HG03045 (cell line): ENCODE measurements at regions not wholly inside any gene's neighbourhood (a gene's known extent, or its start where the extent isn't known, plus 50 kb on each side); places are given as distances from the start of the nearest gene placed in this dataset.
"Not testable (repeated sequence)": the region's sequence is repeated elsewhere in the genome, so short reads cannot be mapped to it uniquely, and the experiment has no call there.

Source experiments
- ATAC-seq: cut with Tn5 transposase; IDR thresholded peaks from one replicate; pipeline ENCODE4 v1.9.1; 2021; ENCODE audit warnings: mild to moderate bottlenecking, moderate library complexity; ENCODE audit not compliant: unreplicated experiment

GRCh38 chr7:4436936-4437335, 245.2 kb upstream of the FOXK1 start:
- ATAC-seq, result no peak

GRCh38 chr7:4437916-4438315, 244.2 kb upstream of the FOXK1 start:
- no peak for ATAC-seq

- ATAC-seq, result no peak
These were observed 243.3 kb upstream of the FOXK1 start for GRCh38 chr7:4438723-4439245.

GRCh38 chr7:4439444-4439843, 242.7 kb upstream of the FOXK1 start:
- ATAC-seq, result no peak

GRCh38 chr7:4444106-4444505, 238.0 kb upstream of the FOXK1 start:
- ATAC-seq, result no peak

GRCh38 chr7:4445777-4446176, 236.3 kb upstream of the FOXK1 start:
- ATAC-seq, result no peak

- ATAC-seq, result no peak
These were observed 232.8 kb upstream of the FOXK1 start for GRCh38 chr7:4449263-4449662.

GRCh38 chr7:4450483-4450882, 231.6 kb upstream of the FOXK1 start:
- no peak for ATAC-seq

GRCh38 chr7:4460597-4460996, 221.5 kb upstream of the FOXK1 start:
- no peak for ATAC-seq

- no peak for ATAC-seq
These were observed 220.6 kb upstream of the FOXK1 start for GRCh38 chr7:4461531-4461930.

- no peak for ATAC-seq
These were observed 213.6 kb upstream of the FOXK1 start for GRCh38 chr7:4468320-4469102.

- ATAC-seq, result no peak
These were observed 211.8 kb upstream of the FOXK1 start for GRCh38 chr7:4470246-4470645.

- ATAC-seq, result no peak
These were observed 209.4 kb upstream of the FOXK1 start for GRCh38 chr7:4472728-4473127.

- no peak for ATAC-seq
These were observed 202.6 kb upstream of the FOXK1 start for GRCh38 chr7:4479367-4480039.

- not testable (repeated sequence) for ATAC-seq
These were observed 202.0 kb upstream of the FOXK1 start for GRCh38 chr7:4480131-4480530.

- no peak for ATAC-seq
These were observed 198.2 kb upstream of the FOXK1 start for GRCh38 chr7:4483851-4484250.

GRCh38 chr7:4484545-4484944, 197.6 kb upstream of the FOXK1 start:
- no peak for ATAC-seq

GRCh38 chr7:4486907-4487306, 195.2 kb upstream of the FOXK1 start:
- no peak for ATAC-seq

- not testable (repeated sequence) for ATAC-seq
These were observed 185.2 kb upstream of the FOXK1 start for GRCh38 chr7:4496911-4497310.

- no peak for ATAC-seq
These were observed 181.3 kb upstream of the FOXK1 start for GRCh38 chr7:4500812-4501211.

GRCh38 chr7:4507886-4508285, 174.2 kb upstream of the FOXK1 start:
- ATAC-seq, result not testable (repeated sequence)

- no peak for ATAC-seq
These were observed 168.6 kb upstream of the FOXK1 start for GRCh38 chr7:4513450-4513849.
